Gastrocnemius medialis (tissue), 4 donors: ENCODE measurements at regions not wholly inside any gene's neighbourhood (a gene's known extent, or its start where the extent isn't known, plus 50 kb on each side); places are given as distances from the start of the nearest gene placed in this dataset.

Experiments used
- ATAC-seq, 2 donors: fragments of 150-250 bp; one replicate each; pipeline ENCODE4 v1.9.1; 2016
- DNase-seq, 2 donors: peaks; one replicate each; pipeline ENCODE4 v3.0.0-alpha.2; 2019
- H3K27ac ChIP-seq, 4 donors: fragments of 200-600 bp; sonication (generic); 1 replicate in 1 of 4; 2 replicates in 3 of 4; pipeline ENCODE4 v1.5.1; 2016 to 2018; ENCODE audit warnings: mild to moderate bottlenecking in 2 of 4, moderate library complexity in 1 of 4
- H3K27me3 ChIP-seq, 3 donors: fragments of 200-600 bp; sonication (generic) in 2 of 3; 1 replicate in 1 of 3; 2 replicates in 2 of 3; pipeline versions ENCODE4 v1.5.1 to v1.6.0; 2016 to 2019; ENCODE audit warnings: mild to moderate bottlenecking in 1 of 3, moderate library complexity in 1 of 3
- H3K36me3 ChIP-seq, 2 donors: fragments of 200-600 bp; sonication (generic) in 1 of 2; one replicate each; pipeline ENCODE4 v1.5.1; 2017 to 2018
- H3K4me1 ChIP-seq, 2 donors: fragments of 200-600 bp; sonication (generic) in 1 of 2; one replicate each; pipeline ENCODE4 v1.5.1; 2016 to 2017; ENCODE audit warnings: mild to moderate bottlenecking in 2 of 2
- H3K4me3 ChIP-seq, 4 donors: fragments of 200-600 bp; sonication (generic) in 3 of 4; 1 replicate in 1 of 4; 2 replicates in 3 of 4; pipeline ENCODE4 v1.5.1; 2016 to 2019; ENCODE audit warnings: mild to moderate bottlenecking in 2 of 4
- H3K9me3 ChIP-seq, 3 donors: fragments of 200-600 bp; sonication (generic) in 2 of 3; 1 replicate in 1 of 3; 2 replicates in 2 of 3; pipeline ENCODE4 v1.5.1; 2016 to 2019
- POLR2A ChIP-seq, 2 donors: fragments of 450-650 bp; IDR thresholded peaks; one replicate each; pipeline ENCODE4 v1.6.1; 2017; ENCODE audit warnings: antibody characterized with exemption in 2 of 2, mild to moderate bottlenecking in 2 of 2, moderate library complexity in 2 of 2
- in situ Hi-C, 4 donors: fragments of 200-750 bp; cut with MboI; loops; one replicate each; pipeline versions ENCODE4 v1.15.0 to v1.8.0; 2017; ENCODE audit warnings: low sequenced_read_pairs in 4 of 4
- intact Hi-C: fragments of 100-400 bp; cut with DNase I; formaldehyde crosslinking; loops from one replicate; pipeline ENCODE4 v1.15.1; 2023; ENCODE audit warnings: low total_unique reads
- TF ChIP-seq, protein P1 (sequence below), 5 experiments: fragments of 450-650 bp in 3 of 5; fragments of 200-600 bp in 2 of 5; sonication (generic) in 2 of 5; IDR thresholded peaks in 4 of 5; conservative IDR thresholded peaks in 1 of 5; 1 replicate in 4 of 5; 2 replicates in 1 of 5; pipeline ENCODE4 v1.5.1; 2016 to 2019; ENCODE audit warnings: antibody characterized with exemption in 5 of 5, mild to moderate bottlenecking in 3 of 5, moderate library complexity in 3 of 5

- in situ Hi-C loops (no loop called here), intact Hi-C loops (no loop called here)
Measured at GRCh38 chr19:32257326-32258073, 87.9 kb upstream of the ZNF507 start.

GRCh38 chr19:32258167-32258566, 87.2 kb upstream of the ZNF507 start:
- no peak overlapping the region for H3K27ac ChIP-seq
- intact Hi-C loops, result no loop called here
- H3K4me1 ChIP-seq, result no peaks in the 10 kb centered on the region
- ATAC-seq, result no peak
- no peaks in the 10 kb centered on the region for H3K9me3 ChIP-seq
- peaks cover 0 to 4% (median 0%) of the 10 kb centered on the region in 3 donors for H3K27me3 ChIP-seq
- H3K4me3 ChIP-seq, result no peak overlapping the region
- DNase-seq, result no peak
- in situ Hi-C loops, result no loop called here
- H3K36me3 ChIP-seq, result no peaks in the 10 kb centered on the region
- TF ChIP-seq, protein P1, sequence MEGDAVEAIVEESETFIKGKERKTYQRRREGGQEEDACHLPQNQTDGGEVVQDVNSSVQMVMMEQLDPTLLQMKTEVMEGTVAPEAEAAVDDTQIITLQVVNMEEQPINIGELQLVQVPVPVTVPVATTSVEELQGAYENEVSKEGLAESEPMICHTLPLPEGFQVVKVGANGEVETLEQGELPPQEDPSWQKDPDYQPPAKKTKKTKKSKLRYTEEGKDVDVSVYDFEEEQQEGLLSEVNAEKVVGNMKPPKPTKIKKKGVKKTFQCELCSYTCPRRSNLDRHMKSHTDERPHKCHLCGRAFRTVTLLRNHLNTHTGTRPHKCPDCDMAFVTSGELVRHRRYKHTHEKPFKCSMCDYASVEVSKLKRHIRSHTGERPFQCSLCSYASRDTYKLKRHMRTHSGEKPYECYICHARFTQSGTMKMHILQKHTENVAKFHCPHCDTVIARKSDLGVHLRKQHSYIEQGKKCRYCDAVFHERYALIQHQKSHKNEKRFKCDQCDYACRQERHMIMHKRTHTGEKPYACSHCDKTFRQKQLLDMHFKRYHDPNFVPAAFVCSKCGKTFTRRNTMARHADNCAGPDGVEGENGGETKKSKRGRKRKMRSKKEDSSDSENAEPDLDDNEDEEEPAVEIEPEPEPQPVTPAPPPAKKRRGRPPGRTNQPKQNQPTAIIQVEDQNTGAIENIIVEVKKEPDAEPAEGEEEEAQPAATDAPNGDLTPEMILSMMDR (IDR thresholded peaks at IDR 0.05 in 4 of 5, conservative IDR thresholded peaks at IDR 0.05 in 1 of 5), result no peak
- TF ChIP-seq POLR2A (IDR thresholded peaks at IDR 0.05), result no peak

More at GRCh38 chr19:32257326-32258073, 87.9 kb upstream of the ZNF507 start:
- no peaks in the 10 kb centered on the region for H3K4me1 ChIP-seq
- H3K27ac ChIP-seq, result no peak overlapping the region
- TF ChIP-seq POLR2A (IDR thresholded peaks at IDR 0.05), result no peak
- no peaks in the 10 kb centered on the region for H3K9me3 ChIP-seq
- ATAC-seq (no peak), DNase-seq (no peak)
- peaks cover 0 to 4% (median 0%) of the 10 kb centered on the region in 3 donors for H3K27me3 ChIP-seq
- no peak overlapping the region for H3K4me3 ChIP-seq
- H3K36me3 ChIP-seq, result no peaks in the 10 kb centered on the region

DNA sequence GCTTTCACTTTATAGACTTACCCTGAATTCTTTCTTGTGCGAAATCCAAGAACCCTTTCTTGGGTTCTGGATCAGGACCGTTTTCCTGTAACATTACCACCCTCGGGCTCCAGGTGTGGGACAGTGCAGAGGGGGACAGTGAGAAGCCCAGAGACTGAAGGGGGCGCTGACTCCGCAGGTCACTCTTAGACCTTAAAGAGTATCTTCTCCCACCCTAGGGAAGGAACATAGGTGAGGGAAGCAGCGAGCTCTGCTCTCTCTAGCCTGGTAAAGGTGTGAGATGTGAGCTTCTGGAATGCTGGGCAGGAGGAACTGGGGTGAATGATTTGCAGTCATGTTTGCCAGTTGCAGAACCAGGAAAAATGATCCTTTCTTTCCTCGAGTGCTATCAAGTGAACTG, 80.8 kb upstream of the ZNF507 start:
- Histone ChIP-seq H3K27ac (no peak overlapping the region), H3K4me3 (no peak overlapping the region), H3K27me3 (no peaks in the 10 kb centered on the region), H3K36me3 (no peaks in the 10 kb centered on the region), H3K4me1 (no peaks in the 10 kb centered on the region), H3K9me3 (no peaks in the 10 kb centered on the region)
- in situ Hi-C loops (no loop called here), intact Hi-C loops (no loop called here)
- no peak for TF ChIP-seq POLR2A (IDR thresholded peaks at IDR 0.05)
- TF ChIP-seq, protein P1 (IDR thresholded peaks at IDR 0.05 in 4 of 5, conservative IDR thresholded peaks at IDR 0.05 in 1 of 5), result no peak
- no peak for DNase-seq
- ATAC-seq, result no peak

GRCh38 chr19:32265995-32266394, 79.4 kb upstream of the ZNF507 start:
- Histone ChIP-seq H3K27ac (no peak overlapping the region), H3K36me3 (no peaks in the 10 kb centered on the region), H3K4me1 (no peaks in the 10 kb centered on the region), H3K4me3 (no peak overlapping the region), H3K27me3 (no peaks in the 10 kb centered on the region), H3K9me3 (no peaks in the 10 kb centered on the region)
- ATAC-seq (no peak), DNase-seq (no peak)
- in situ Hi-C loops (no loop called here), intact Hi-C loops (no loop called here)
- TF ChIP-seq, protein P1 (IDR thresholded peaks at IDR 0.05 in 4 of 5, conservative IDR thresholded peaks at IDR 0.05 in 1 of 5), result no peak
- no peak for TF ChIP-seq POLR2A (IDR thresholded peaks at IDR 0.05)

- Histone ChIP-seq H3K27ac (no peak overlapping the region), H3K4me1 (no peaks in the 10 kb centered on the region), H3K36me3 (no peaks in the 10 kb centered on the region), H3K27me3 (no peaks in the 10 kb centered on the region), H3K4me3 (no peak overlapping the region), H3K9me3 (no peaks in the 10 kb centered on the region)
- intact Hi-C loops, result no loop called here
- TF ChIP-seq, protein P1 (IDR thresholded peaks at IDR 0.05 in 4 of 5, conservative IDR thresholded peaks at IDR 0.05 in 1 of 5), result no peak
- no peak for TF ChIP-seq POLR2A (IDR thresholded peaks at IDR 0.05)
- no peak for DNase-seq
- in situ Hi-C loops, result no loop called here
- ATAC-seq, result no peak
Measured at GRCh38 chr19:32266460-32266859, 79.0 kb upstream of the ZNF507 start.
